Neural cell (in vitro differentiated cells): ENCODE measurements at regions not wholly inside any gene's neighbourhood (a gene's known extent, or its start where the extent isn't known, plus 50 kb on each side); places are given as distances from the start of the nearest gene placed in this dataset.

Source experiments
- H2AFZ ChIP-seq: fragments of 200-600, 300-800 bp; sonication (generic), shearing (Covaris generic); 2 replicates; pipeline ENCODE4 v1.6.0; 2014; ENCODE audit warnings: low read depth, mild to moderate bottlenecking, antibody characterized with exemption, low read length, moderate library complexity
- H3F3A ChIP-seq: fragments of 200-600 bp; shearing (Covaris generic); 2 replicates; pipeline ENCODE4 v1.6.1; 2016; ENCODE audit warnings: mild to moderate bottlenecking, moderate library complexity, mixed read lengths, antibody characterized with exemption, low read length; ENCODE audit not compliant: insufficient read depth, poor library complexity, severe bottlenecking
- H3K27ac ChIP-seq: fragments of 200-600, 300-800 bp; sonication (generic), shearing (Covaris generic); 2 replicates; pipeline ENCODE4 v1.5.1; 2014; ENCODE audit warnings: mild to moderate bottlenecking, low read length, moderate library complexity
- H3K27me3 ChIP-seq: fragments of 300-800, 200-600 bp; sonication (generic), shearing (Covaris generic); 2 replicates; pipeline ENCODE4 v1.6.0; 2014; ENCODE audit warnings: mild to moderate bottlenecking, low read depth, low read length, moderate library complexity; ENCODE audit not compliant: insufficient read depth
- H3K36me3 ChIP-seq: fragments of 300-800, 200-600 bp; sonication (generic), shearing (Covaris generic); 2 replicates; pipeline ENCODE4 v1.5.1; 2014; ENCODE audit warnings: mild to moderate bottlenecking, antibody characterized with exemption, low read length, moderate library complexity; ENCODE audit not compliant: insufficient read depth
- H3K4me2 ChIP-seq: fragments of 300-800, 200-600 bp; sonication (generic), shearing (Covaris generic); 2 replicates; pipeline ENCODE4 v1.6.0; 2014; ENCODE audit warnings: mild to moderate bottlenecking, low read length
- H3K4me3 ChIP-seq: fragments of 300-800, 200-600 bp; sonication (generic), shearing (Covaris generic); 2 replicates; pipeline ENCODE4 v1.5.1; 2014; ENCODE audit warnings: mild to moderate bottlenecking, low read length, moderate library complexity
- H3K79me2 ChIP-seq: fragments of 200-600 bp; shearing (Covaris generic); replicated peaks from 2 replicates; pipeline ENCODE4 v1.6.0; 2014; ENCODE audit warnings: mild to moderate bottlenecking, low read length, moderate library complexity; ENCODE audit not compliant: insufficient read depth
- H3K9ac ChIP-seq: fragments of 300-800, 200-600 bp; sonication (generic), shearing (Covaris generic); 2 replicates; pipeline ENCODE4 v1.6.1; 2016; ENCODE audit warnings: mild to moderate bottlenecking, low read length, mixed read lengths
- H3K9me2 ChIP-seq: fragments of 200-600 bp; shearing (Covaris generic); 2 replicates; pipeline ENCODE4 v1.6.1; 2016; ENCODE audit warnings: mild to moderate bottlenecking, low read length, mixed read lengths; ENCODE audit not compliant: insufficient read depth
- H3K9me3 ChIP-seq: fragments of 200-600, 300-800 bp; sonication (generic), shearing (Covaris generic); 2 replicates; pipeline ENCODE4 v1.6.1; 2016; ENCODE audit warnings: mild to moderate bottlenecking, mixed run types, low read length, moderate library complexity, mixed read lengths
- H4K20me1 ChIP-seq: fragments of 200-600 bp; shearing (Covaris generic); 2 replicates; pipeline ENCODE4 v1.6.1; 2016; ENCODE audit warnings: mild to moderate bottlenecking, mixed run types; ENCODE audit not compliant: insufficient read depth
- EP300 ChIP-seq: fragments of 450-650 bp; conservative IDR thresholded peaks from 2 replicates; pipeline ENCODE4 v1.6.1; 2014; ENCODE audit warnings: antibody characterized with exemption, mild to moderate bottlenecking, moderate library complexity; ENCODE audit not compliant: poor library complexity, severe bottlenecking
- EZH2 ChIP-seq: fragments of 200-600, 300-800 bp; shearing (Covaris generic), sonication (generic); IDR thresholded peaks from 2 replicates; pipeline ENCODE4 v1.6.1; 2014; ENCODE audit warnings: antibody characterized with exemption, low read length, borderline replicate concordance, mild to moderate bottlenecking; ENCODE audit not compliant: insufficient read depth, poor library complexity, severe bottlenecking
- MXI1 ChIP-seq: fragments of 450-650 bp; conservative IDR thresholded peaks from 2 replicates; pipeline ENCODE4 v1.6.1; 2014; ENCODE audit warnings: antibody characterized with exemption, mild to moderate bottlenecking; ENCODE audit not compliant: poor library complexity, severe bottlenecking
- POLR2AphosphoS5 ChIP-seq: IDR thresholded peaks from 2 replicates; pipeline ENCODE4 v1.6.1; 2012
- RAD21 ChIP-seq: fragments of 450-650 bp; conservative IDR thresholded peaks from 2 replicates; pipeline ENCODE4 v1.6.1; 2014; ENCODE audit warnings: antibody characterized with exemption, mild to moderate bottlenecking, moderate library complexity
- SMC3 ChIP-seq: fragments of 450-650 bp; conservative IDR thresholded peaks from 2 replicates; pipeline ENCODE4 v1.6.1; 2014; ENCODE audit warnings: antibody characterized with exemption, mild to moderate bottlenecking, moderate library complexity; ENCODE audit not compliant: poor library complexity
- TAF1 ChIP-seq: IDR thresholded peaks from 2 replicates; pipeline ENCODE4 v1.6.1; 2012; ENCODE audit warnings: low read depth
- TF ChIP-seq, protein P1 (sequence below): IDR thresholded peaks from 2 replicates; pipeline ENCODE4 v1.6.1; 2012; ENCODE audit warnings: borderline replicate concordance
- TF ChIP-seq, protein P2 (sequence below): fragments of 450-650 bp; IDR thresholded peaks from 2 replicates; pipeline ENCODE4 v1.5.1; 2014; ENCODE audit warnings: antibody characterized with exemption, mild to moderate bottlenecking, moderate library complexity; ENCODE audit not compliant: poor library complexity, severe bottlenecking

DNA sequence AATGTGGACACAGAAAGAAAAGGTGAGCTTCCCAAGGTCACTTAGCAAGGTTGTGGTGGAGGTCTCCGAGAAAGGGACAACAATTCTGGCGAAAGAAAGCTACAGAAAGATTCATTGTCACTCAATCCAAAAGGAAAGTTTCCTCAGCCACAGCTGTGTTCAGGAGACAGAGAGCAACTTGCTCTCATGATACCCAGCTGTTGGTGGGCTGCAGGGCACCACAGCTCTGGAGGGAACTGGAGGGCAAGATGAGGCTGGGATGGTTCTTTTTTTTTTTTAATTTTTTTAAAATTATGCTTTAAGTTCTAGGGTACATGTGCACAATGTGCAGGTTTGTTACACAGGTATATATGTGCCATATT is 50.7 kb upstream of the VTCN1 start:
- Histone ChIP-seq H3K36me3 (no peaks in the 10 kb centered on the region), H3K4me3 (no peak overlapping the region)

DNA sequence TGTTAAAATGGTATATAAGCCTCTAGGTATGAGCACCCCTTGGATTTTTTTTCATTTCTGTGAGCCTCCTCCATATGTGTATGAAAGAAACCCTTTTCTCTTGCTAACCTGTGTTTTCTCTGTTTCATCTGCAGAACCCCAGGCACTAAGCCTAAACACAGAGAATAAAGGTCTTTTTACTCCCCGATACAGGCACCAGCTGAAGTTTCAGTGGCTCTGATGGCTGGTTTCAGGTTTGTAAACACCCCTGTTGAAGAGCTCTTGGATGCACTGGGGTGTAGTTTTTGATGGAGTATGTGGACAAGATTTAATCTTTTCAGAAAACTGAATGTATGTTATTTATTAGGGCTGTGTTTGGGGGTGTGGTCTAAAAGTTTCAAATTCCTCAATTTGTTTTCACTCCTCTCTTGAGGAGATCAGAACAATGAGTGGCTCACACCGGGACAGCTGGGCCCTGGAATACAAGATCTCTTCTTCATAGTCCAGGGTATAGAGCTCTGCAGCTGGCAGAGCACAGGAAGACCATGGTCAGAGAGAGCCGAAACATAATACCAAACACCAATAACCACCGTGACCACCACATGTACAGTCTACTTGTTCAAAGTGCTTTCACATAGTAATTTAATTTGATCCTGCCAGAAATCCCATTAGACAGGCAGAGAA is 50.2 kb upstream of the VTCN1 start:
- no peak overlapping the region for H3K9ac ChIP-seq
- H3K9me2 ChIP-seq, result no peaks in the 10 kb centered on the region
- no peaks in the 10 kb centered on the region for H3K79me2 ChIP-seq
- H2AFZ ChIP-seq, result no peak overlapping the region
- H3K27ac ChIP-seq, result no peak overlapping the region
- no peaks in the 10 kb centered on the region for H3K27me3 ChIP-seq
- no peaks in the 10 kb centered on the region for H3F3A ChIP-seq
- no peak overlapping the region for H3K4me3 ChIP-seq
- no peaks in the 10 kb centered on the region for H4K20me1 ChIP-seq
- TF ChIP-seq, protein P1, sequence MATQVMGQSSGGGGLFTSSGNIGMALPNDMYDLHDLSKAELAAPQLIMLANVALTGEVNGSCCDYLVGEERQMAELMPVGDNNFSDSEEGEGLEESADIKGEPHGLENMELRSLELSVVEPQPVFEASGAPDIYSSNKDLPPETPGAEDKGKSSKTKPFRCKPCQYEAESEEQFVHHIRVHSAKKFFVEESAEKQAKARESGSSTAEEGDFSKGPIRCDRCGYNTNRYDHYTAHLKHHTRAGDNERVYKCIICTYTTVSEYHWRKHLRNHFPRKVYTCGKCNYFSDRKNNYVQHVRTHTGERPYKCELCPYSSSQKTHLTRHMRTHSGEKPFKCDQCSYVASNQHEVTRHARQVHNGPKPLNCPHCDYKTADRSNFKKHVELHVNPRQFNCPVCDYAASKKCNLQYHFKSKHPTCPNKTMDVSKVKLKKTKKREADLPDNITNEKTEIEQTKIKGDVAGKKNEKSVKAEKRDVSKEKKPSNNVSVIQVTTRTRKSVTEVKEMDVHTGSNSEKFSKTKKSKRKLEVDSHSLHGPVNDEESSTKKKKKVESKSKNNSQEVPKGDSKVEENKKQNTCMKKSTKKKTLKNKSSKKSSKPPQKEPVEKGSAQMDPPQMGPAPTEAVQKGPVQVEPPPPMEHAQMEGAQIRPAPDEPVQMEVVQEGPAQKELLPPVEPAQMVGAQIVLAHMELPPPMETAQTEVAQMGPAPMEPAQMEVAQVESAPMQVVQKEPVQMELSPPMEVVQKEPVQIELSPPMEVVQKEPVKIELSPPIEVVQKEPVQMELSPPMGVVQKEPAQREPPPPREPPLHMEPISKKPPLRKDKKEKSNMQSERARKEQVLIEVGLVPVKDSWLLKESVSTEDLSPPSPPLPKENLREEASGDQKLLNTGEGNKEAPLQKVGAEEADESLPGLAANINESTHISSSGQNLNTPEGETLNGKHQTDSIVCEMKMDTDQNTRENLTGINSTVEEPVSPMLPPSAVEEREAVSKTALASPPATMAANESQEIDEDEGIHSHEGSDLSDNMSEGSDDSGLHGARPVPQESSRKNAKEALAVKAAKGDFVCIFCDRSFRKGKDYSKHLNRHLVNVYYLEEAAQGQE, result no peak
- TF ChIP-seq MXI1 (no peak), RAD21 (no peak), POLR2AphosphoS5 (no peak), EP300 (no peak), SMC3 (no peak), EZH2 (no peak), TAF1 (no peak)
- TF ChIP-seq, protein P2, sequence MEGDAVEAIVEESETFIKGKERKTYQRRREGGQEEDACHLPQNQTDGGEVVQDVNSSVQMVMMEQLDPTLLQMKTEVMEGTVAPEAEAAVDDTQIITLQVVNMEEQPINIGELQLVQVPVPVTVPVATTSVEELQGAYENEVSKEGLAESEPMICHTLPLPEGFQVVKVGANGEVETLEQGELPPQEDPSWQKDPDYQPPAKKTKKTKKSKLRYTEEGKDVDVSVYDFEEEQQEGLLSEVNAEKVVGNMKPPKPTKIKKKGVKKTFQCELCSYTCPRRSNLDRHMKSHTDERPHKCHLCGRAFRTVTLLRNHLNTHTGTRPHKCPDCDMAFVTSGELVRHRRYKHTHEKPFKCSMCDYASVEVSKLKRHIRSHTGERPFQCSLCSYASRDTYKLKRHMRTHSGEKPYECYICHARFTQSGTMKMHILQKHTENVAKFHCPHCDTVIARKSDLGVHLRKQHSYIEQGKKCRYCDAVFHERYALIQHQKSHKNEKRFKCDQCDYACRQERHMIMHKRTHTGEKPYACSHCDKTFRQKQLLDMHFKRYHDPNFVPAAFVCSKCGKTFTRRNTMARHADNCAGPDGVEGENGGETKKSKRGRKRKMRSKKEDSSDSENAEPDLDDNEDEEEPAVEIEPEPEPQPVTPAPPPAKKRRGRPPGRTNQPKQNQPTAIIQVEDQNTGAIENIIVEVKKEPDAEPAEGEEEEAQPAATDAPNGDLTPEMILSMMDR, result no peak
- H3K4me2 ChIP-seq, result no peak overlapping the region
- no peaks in the 10 kb centered on the region for H3K9me3 ChIP-seq
- no peaks in the 10 kb centered on the region for H3K36me3 ChIP-seq

More for the DNA sequence above, 50.7 kb upstream of the VTCN1 start:
- Histone ChIP-seq H3K79me2 (no peaks in the 10 kb centered on the region), H3F3A (no peaks in the 10 kb centered on the region), H4K20me1 (no peaks in the 10 kb centered on the region), H3K9me2 (no peaks in the 10 kb centered on the region), H3K4me2 (no peak overlapping the region), H3K27ac (no peak overlapping the region), H3K9ac (no peak overlapping the region), H3K9me3 (no peaks in the 10 kb centered on the region), H3K27me3 (no peaks in the 10 kb centered on the region), H2AFZ (no peak overlapping the region)
- TF ChIP-seq, protein P2, result no peak
- TF ChIP-seq TAF1, result no peak
- TF ChIP-seq SMC3, result no peak
- no peak for TF ChIP-seq EZH2
- no peak for TF ChIP-seq POLR2AphosphoS5
- no peak for TF ChIP-seq MXI1
- TF ChIP-seq RAD21, result no peak
- no peak for TF ChIP-seq EP300
- TF ChIP-seq, protein P1, result no peak
